ENCODE measurements at regions not wholly inside any gene's neighbourhood (a gene's known extent, or its start where the extent isn't known, plus 50 kb on each side); places are given as distances from the start of the nearest gene placed in this dataset.

- TF ChIP-seq NANOG (IDR thresholded peaks at IDR 0.05; ENCODE audit: insufficient read depth, low read depth, low read length, poor library complexity, severe bottlenecking): no peak
- no peak for TF ChIP-seq RAD21 (IDR thresholded peaks at IDR 0.05 in 1 of 2, conservative IDR thresholded peaks at IDR 0.05 in 1 of 2; ENCODE audit: low read depth in 2 of 2, low read length in 2 of 2)
- no peak for TF ChIP-seq SIN3A (conservative IDR thresholded peaks at IDR 0.05 in 1 of 2, IDR thresholded peaks at IDR 0.05 in 1 of 2; ENCODE audit: low read depth in 1 of 2, low read length in 2 of 2)
- TF ChIP-seq TEAD4 (IDR thresholded peaks at IDR 0.05; ENCODE audit: low read depth, low read length): no peak
- TF ChIP-seq BCL11A (IDR thresholded peaks at IDR 0.05; ENCODE audit: low read depth in 2 of 2, low read length in 2 of 2): no peak
- TF ChIP-seq POU5F1 (IDR thresholded peaks at IDR 0.05; ENCODE audit: low read depth, low read length): no peak
- no peak for TF ChIP-seq FOSL1 (IDR thresholded peaks at IDR 0.05; ENCODE audit: insufficient read depth, low read depth, low read length)
- TF ChIP-seq NRF1 (IDR thresholded peaks at IDR 0.05; ENCODE audit: low read depth, low read length): no peak
- TF ChIP-seq JUND (IDR thresholded peaks at IDR 0.05; ENCODE audit: low read length): no peak
These were observed 169.5 kb downstream of the TTC8 start (continued) for GRCh38 chr14:88993946-88994345.

All from H1 (cell line).